GM18519 (cell line): ENCODE measurements at regions not wholly inside any gene's neighbourhood (a gene's known extent, or its start where the extent isn't known, plus 50 kb on each side); places are given as distances from the start of the nearest gene placed in this dataset.

Experiments
- ATAC-seq: cut with Tn5 transposase; IDR thresholded peaks from one replicate; pipeline ENCODE4 v1.9.1; 2021; ENCODE audit warnings: mild to moderate bottlenecking, moderate library complexity; ENCODE audit not compliant: unreplicated experiment, low FRiP score

GRCh38 chr16:64151990-64152767, 969.7 kb downstream of the CDH11 start:
- no peak for ATAC-seq

- ATAC-seq, result no peak
Observed at GRCh38 chr16:64150193-64150592, 971.7 kb downstream of the CDH11 start.

GRCh38 chr16:64149756-64150155, 972.1 kb downstream of the CDH11 start:
- no peak for ATAC-seq

GRCh38 chr16:64148356-64148755, 973.5 kb downstream of the CDH11 start:
- no peak for ATAC-seq

GRCh38 chr16:64147941-64148340, 973.9 kb downstream of the CDH11 start:
- no peak for ATAC-seq

GRCh38 chr16:64144617-64145016, 977.2 kb downstream of the CDH11 start:
- ATAC-seq, result no peak

- no peak for ATAC-seq
Observed at GRCh38 chr16:64138621-64139020, 983.2 kb downstream of the CDH11 start.

- ATAC-seq, result no peak
Observed at GRCh38 chr16:64138006-64138405, 983.9 kb downstream of the CDH11 start.

GRCh38 chr16:64136743-64137142, 985.1 kb downstream of the CDH11 start:
- ATAC-seq, result no peak

GRCh38 chr16:64136314-64136713, 985.5 kb downstream of the CDH11 start:
- no peak for ATAC-seq

GRCh38 chr16:64133366-64133765, 988.5 kb downstream of the CDH11 start:
- no peak for ATAC-seq

- no peak for ATAC-seq
Observed at GRCh38 chr16:64132759-64133361, 989.0 kb downstream of the CDH11 start.

- no peak for ATAC-seq
Observed at GRCh38 chr16:64132190-64132589, 989.7 kb downstream of the CDH11 start.

GRCh38 chr16:64131423-64131822, 990.4 kb downstream of the CDH11 start:
- ATAC-seq, result no peak

GRCh38 chr16:64130140-64130539, 991.7 kb downstream of the CDH11 start:
- no peak for ATAC-seq

- ATAC-seq, result no peak
Observed at GRCh38 chr16:64122177-64122576, 999.7 kb downstream of the CDH11 start.

- no peak for ATAC-seq
Observed at GRCh38 chr16:64121473-64121872, 1000.4 kb downstream of the CDH11 start.

GRCh38 chr16:64116151-64116550, 1005.7 kb downstream of the CDH11 start:
- no peak for ATAC-seq

GRCh38 chr16:64109241-64109640, 1012.6 kb downstream of the CDH11 start:
- no peak for ATAC-seq

GRCh38 chr16:64102654-64103053, 1019.2 kb downstream of the CDH11 start:
- no peak for ATAC-seq

- ATAC-seq, result no peak
Observed at GRCh38 chr16:64098451-64098850, 1023.4 kb downstream of the CDH11 start.

- no peak for ATAC-seq
Observed at GRCh38 chr16:64096689-64097088, 1025.2 kb downstream of the CDH11 start.
